ENCODE measurements at regions not wholly inside any gene's neighbourhood (a gene's known extent, or its start where the extent isn't known, plus 50 kb on each side); places are given as distances from the start of the nearest gene placed in this dataset.

DNA sequence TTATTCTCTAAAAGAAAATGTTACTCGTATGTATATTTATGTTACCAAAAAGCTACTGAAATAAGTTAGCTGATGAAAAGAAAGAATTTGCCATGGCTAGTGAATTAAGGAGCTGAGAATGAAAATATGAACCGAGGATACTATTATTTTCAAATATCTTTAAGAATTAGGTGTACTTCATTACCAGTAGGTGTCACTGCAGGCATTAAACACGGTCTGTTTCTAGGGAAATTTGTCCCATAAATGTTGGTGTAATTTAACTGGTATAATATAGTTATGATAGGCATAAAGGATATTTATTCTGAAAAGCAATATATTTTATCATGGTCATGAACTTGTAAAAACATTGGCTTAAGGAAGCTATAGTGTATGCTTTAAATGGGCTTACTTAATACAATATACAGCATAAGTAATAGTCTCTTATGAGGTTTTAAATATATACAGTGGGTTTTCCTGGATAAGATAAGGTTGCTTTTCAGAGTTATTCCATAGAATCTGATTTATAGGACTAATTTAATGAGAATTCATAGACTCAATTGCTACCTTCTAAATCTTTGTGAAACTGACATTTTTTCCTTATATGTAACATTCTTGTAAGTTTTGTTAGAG lies 72.4 kb upstream of the MPDZ start:
- Histone ChIP-seq H3K27ac (ENCODE audit: extremely low read depth, low read depth, low read length) (no peak overlapping the region), H3K4me3 (ENCODE audit: low read depth, low read length) (no peak overlapping the region), H3K4me1 (ENCODE audit: control insufficient read depth, insufficient read depth, low read length) (no peaks in the 10 kb centered on the region), H3K9me3 (ENCODE audit: control insufficient read depth, insufficient read depth, low read depth, low read length) (no peaks in the 10 kb centered on the region), H3K36me3 (ENCODE audit: control insufficient read depth in 2 of 2, insufficient read depth in 1 of 2, low read length in 2 of 2) (no peaks in the 10 kb centered on the region)
- peak; percentile 69 for TF ChIP-seq ZNF654 (tag by site-specific recombination; IDR thresholded peaks at IDR 0.05; ENCODE audit: low read depth)
- TF ChIP-seq ZNF433 (tag by site-specific recombination; IDR thresholded peaks at IDR 0.05; ENCODE audit: low read depth), result no peak
- ChIA-PET POLR2A (no interaction called here), CTCF (interaction anchor here (0.6 to 2.0 kb wide), 40 partner anchors 9 to 1808 kb away, joined by 3 to 11 read pairs (median 4); partner anchors contain the start of gene MPDZ)

DNA sequence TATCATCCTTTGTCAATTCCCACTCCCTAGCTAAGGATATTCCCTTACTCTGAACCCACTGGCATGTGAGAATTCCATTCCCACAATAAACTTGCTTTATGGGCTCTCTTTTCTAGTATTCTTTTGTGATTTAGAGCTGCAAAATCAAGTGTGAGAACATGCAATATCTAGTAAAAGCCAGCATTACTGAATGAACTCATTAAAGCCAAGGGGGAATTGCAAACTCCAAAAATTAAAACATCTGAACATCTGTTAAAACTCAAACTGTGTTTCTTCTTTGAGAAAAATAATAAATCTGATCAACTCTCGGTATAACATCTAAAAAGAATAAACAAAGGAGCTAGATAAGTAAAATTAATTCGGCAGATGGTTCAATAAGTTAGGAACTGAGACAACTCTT lies 53.1 kb upstream of the MPDZ start:
- no peaks in the 10 kb centered on the region for H3K36me3 ChIP-seq (ENCODE audit: control insufficient read depth in 2 of 2, insufficient read depth in 1 of 2, low read length in 2 of 2)
- no peak overlapping the region for H3K4me3 ChIP-seq (ENCODE audit: low read depth, low read length)
- H3K27ac ChIP-seq (ENCODE audit: extremely low read depth, low read depth, low read length), result no peak overlapping the region
- H3K4me1 ChIP-seq (ENCODE audit: control insufficient read depth, insufficient read depth, low read length), result no peaks in the 10 kb centered on the region
- ChIA-PET CTCF (interaction anchor here (1.0 kb wide), 1 partner anchor 19 kb away, joined by 4 read pairs; no protein-coding TSS in a partner anchor), POLR2A (no interaction called here)
- TF ChIP-seq GLIS1 (tag by site-specific recombination; IDR thresholded peaks at IDR 0.05), result no peak
- TF ChIP-seq ZBTB8A (tag by site-specific recombination; IDR thresholded peaks at IDR 0.05), result no peak
- TF ChIP-seq ZFHX2 (tag by site-specific recombination; conservative IDR thresholded peaks at IDR 0.05), result no peak
- TF ChIP-seq, protein P1, sequence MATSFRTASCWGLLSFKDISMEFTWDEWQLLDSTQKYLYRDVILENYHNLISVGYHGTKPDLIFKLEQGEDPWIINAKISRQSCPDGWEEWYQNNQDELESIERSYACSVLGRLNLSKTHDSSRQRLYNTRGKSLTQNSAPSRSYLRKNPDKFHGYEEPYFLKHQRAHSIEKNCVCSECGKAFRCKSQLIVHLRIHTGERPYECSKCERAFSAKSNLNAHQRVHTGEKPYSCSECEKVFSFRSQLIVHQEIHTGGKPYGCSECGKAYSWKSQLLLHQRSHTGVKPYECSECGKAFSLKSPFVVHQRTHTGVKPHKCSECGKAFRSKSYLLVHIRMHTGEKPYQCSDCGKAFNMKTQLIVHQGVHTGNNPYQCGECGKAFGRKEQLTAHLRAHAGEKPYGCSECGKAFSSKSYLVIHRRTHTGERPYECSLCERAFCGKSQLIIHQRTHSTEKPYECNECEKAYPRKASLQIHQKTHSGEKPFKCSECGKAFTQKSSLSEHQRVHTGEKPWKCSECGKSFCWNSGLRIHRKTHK (tag by site-specific recombination; IDR thresholded peaks at IDR 0.05), result no peak
- TF ChIP-seq SP3 (tag by site-specific recombination; IDR thresholded peaks at IDR 0.05), result no peak
- no peak for TF ChIP-seq REPIN1 (tag by site-specific recombination; IDR thresholded peaks at IDR 0.05; ENCODE audit: low read depth)
- TF ChIP-seq ZBTB20 (tag by site-specific recombination; IDR thresholded peaks at IDR 0.05), result no peak
- TF ChIP-seq ZNF184 (tag by site-specific recombination; IDR thresholded peaks at IDR 0.05), result no peak
- TF ChIP-seq ZNF707 (tag by site-specific recombination; IDR thresholded peaks at IDR 0.05), result no peak
- TF ChIP-seq ZNF48 (tag by site-specific recombination; IDR thresholded peaks at IDR 0.05), result no peak
- no peak for TF ChIP-seq ZNF561 (tag by site-specific recombination; IDR thresholded peaks at IDR 0.05; ENCODE audit: borderline replicate concordance)
- TF ChIP-seq ZNF302 (tag by site-specific recombination; IDR thresholded peaks at IDR 0.05; ENCODE audit: low read depth), result no peak
- TF ChIP-seq KLF16 (tag by site-specific recombination; IDR thresholded peaks at IDR 0.05), result no peak
- H3K9me3 ChIP-seq (ENCODE audit: control insufficient read depth, insufficient read depth, low read depth, low read length), result no peaks in the 10 kb centered on the region

- H3K36me3 ChIP-seq (ENCODE audit: control insufficient read depth in 2 of 2, insufficient read depth in 1 of 2, low read length in 2 of 2), result no peaks in the 10 kb centered on the region
- ChIA-PET CTCF (no interaction called here), POLR2A (no interaction called here)
- H3K4me3 ChIP-seq (ENCODE audit: low read depth, low read length), result no peak overlapping the region
- no peaks in the 10 kb centered on the region for H3K4me1 ChIP-seq (ENCODE audit: control insufficient read depth, insufficient read depth, low read length)
- no peaks in the 10 kb centered on the region for H3K9me3 ChIP-seq (ENCODE audit: control insufficient read depth, insufficient read depth, low read depth, low read length)
- TF ChIP-seq ZNF76 (tag by site-specific recombination; IDR thresholded peaks at IDR 0.05; ENCODE audit: borderline replicate concordance, low read depth) (no peak), ZNF843 (tag by site-specific recombination; IDR thresholded peaks at IDR 0.05) (no peak), GLIS2 (tag by site-specific recombination; IDR thresholded peaks at IDR 0.05) (no peak), ZNF423 (tag by site-specific recombination; IDR thresholded peaks at IDR 0.05) (no peak), ZNF169 (tag by site-specific recombination; IDR thresholded peaks at IDR 0.05) (no peak), YY2 (tag by site-specific recombination; IDR thresholded peaks at IDR 0.05) (no peak), ZNF548 (tag by site-specific recombination; IDR thresholded peaks at IDR 0.05) (no peak)
- TF ChIP-seq, protein P2, sequence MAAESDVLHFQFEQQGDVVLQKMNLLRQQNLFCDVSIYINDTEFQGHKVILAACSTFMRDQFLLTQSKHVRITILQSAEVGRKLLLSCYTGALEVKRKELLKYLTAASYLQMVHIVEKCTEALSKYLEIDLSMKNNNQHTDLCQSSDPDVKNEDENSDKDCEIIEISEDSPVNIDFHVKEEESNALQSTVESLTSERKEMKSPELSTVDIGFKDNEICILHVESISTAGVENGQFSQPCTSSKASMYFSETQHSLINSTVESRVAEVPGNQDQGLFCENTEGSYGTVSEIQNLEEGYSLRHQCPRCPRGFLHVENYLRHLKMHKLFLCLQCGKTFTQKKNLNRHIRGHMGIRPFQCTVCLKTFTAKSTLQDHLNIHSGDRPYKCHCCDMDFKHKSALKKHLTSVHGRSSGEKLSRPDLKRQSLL (tag by site-specific recombination; IDR thresholded peaks at IDR 0.05), result no peak
- H3K27ac ChIP-seq (ENCODE audit: extremely low read depth, low read depth, low read length), result no peak overlapping the region
Measured at GRCh38 chr9:13331320-13331719, 51.8 kb upstream of the MPDZ start.

Data from HEK293 (cell line).